ENCODE measurements at regions not wholly inside any gene's neighbourhood (a gene's known extent, or its start where the extent isn't known, plus 50 kb on each side); places are given as distances from the start of the nearest gene placed in this dataset.

DNA sequence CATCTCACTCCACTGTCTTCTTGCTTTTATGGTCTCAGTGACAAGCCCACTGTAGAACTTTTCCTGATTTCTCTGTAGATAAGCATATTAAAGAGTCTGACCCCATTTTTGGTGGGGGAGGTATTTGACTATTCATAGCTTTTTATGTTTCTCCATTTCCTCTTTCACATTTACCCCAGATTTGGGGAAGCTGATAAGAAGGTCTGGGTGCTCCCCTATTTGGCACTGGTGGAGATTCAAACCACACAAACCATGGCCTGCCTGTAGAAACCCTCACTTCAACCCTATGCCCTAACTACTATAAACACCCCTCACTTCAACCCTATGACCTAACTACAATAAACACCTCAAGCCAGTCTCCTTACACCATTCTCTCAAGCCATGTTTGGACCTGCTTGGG, 196.2 kb upstream of the SYNDIG1 start:
- TF ChIP-seq, protein P1, sequence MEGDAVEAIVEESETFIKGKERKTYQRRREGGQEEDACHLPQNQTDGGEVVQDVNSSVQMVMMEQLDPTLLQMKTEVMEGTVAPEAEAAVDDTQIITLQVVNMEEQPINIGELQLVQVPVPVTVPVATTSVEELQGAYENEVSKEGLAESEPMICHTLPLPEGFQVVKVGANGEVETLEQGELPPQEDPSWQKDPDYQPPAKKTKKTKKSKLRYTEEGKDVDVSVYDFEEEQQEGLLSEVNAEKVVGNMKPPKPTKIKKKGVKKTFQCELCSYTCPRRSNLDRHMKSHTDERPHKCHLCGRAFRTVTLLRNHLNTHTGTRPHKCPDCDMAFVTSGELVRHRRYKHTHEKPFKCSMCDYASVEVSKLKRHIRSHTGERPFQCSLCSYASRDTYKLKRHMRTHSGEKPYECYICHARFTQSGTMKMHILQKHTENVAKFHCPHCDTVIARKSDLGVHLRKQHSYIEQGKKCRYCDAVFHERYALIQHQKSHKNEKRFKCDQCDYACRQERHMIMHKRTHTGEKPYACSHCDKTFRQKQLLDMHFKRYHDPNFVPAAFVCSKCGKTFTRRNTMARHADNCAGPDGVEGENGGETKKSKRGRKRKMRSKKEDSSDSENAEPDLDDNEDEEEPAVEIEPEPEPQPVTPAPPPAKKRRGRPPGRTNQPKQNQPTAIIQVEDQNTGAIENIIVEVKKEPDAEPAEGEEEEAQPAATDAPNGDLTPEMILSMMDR (IDR thresholded peaks at IDR 0.05), result no peak
- TF ChIP-seq EZH2 (IDR thresholded peaks at IDR 0.05; ENCODE audit: borderline replicate concordance, insufficient read depth, low read depth, low read length, poor library complexity, severe bottlenecking), result no peak
